HG02884 (cell line): ENCODE measurements at regions not wholly inside any gene's neighbourhood (a gene's known extent, or its start where the extent isn't known, plus 50 kb on each side); places are given as distances from the start of the nearest gene placed in this dataset.
"Not testable (repeated sequence)": the region's sequence is repeated elsewhere in the genome, so short reads cannot be mapped to it uniquely, and the experiment has no call there.

Experiments used
- ATAC-seq: cut with Tn5 transposase; IDR thresholded peaks from one replicate; pipeline ENCODE4 v1.9.1; 2021; ENCODE audit warnings: mild to moderate bottlenecking, moderate library complexity; ENCODE audit not compliant: unreplicated experiment

DNA sequence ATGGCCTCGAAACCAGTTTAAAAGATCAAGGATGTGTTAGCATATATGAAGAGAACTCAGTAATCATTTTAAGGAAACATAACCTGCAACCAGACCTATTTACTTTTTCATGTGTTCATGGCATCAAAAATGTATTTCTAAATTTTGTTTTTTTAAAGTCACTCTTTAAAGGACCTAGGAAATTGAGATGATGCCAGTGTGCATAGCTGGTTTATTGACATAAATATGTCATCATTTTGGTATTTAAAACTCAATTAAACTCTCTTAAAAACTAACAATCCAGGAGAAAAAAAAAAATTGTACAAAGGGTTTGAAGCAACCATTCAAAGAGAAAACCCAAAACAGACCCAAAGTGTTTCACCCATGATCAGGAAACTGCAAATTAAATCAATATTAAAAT lies 198.9 kb upstream of the RND3 start:
- ATAC-seq: no peak

DNA sequence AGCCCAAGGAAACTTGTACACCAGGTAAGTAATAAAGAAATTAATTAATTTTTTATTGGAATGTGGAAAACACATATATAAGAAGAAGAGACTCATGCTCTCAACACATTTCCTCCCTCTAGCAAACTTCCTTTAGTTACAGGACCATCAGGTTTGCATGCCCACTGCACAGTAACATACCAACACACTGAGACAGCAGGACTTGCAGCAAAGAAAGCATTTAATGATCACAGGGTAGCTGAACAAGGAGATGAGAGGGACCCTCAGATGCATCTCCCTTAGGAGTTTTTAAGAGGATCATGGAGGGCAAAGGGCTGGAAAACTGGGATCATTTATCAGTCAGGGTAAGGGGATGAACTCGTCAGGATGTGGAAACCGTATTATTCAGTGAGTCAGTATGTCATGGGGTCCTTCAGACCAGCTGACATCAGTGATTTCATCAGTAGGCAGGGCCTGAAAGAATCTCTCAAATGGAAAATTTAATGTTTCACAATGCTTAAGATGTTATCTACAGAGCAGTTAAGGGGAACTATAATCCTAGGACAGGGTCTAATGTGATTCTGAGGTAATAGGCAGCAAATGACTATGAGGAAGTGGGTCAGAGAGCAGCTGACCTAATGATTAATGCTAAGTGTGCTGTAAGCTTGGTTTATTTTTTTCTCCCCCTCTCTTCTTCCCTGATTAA lies 193.8 kb upstream of the RND3 start:
- ATAC-seq: no peak

DNA sequence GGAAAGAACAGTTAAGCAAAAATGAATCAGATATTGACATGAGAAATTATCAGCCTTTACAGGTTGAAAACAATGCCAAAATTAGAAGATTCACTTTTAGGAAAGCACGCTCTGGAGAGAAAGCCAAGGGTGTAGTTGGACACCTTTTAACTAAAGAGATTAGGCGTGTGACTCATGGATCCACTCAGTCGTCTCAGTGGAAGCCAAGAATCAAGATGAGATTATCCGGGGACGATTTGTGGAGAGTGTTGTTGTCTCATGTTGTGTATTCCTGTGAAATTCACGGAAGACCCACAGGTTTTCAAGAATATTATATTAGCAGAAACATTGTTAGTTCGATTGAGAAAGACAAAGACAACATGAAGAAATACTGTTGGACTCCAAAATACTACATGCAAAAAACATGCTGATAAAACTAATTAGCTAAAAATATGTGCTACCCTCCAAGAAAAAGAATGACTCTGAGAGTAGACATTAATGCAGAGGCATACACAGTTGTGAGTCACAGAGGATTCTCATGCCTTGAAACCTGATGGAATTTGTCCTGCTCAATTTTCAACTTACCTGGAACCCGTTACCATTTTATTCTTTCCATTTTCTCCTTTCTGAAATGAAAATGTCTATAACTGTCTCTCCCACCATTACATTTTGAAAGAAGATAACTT lies 192.1 kb upstream of the RND3 start:
- no peak for ATAC-seq

DNA sequence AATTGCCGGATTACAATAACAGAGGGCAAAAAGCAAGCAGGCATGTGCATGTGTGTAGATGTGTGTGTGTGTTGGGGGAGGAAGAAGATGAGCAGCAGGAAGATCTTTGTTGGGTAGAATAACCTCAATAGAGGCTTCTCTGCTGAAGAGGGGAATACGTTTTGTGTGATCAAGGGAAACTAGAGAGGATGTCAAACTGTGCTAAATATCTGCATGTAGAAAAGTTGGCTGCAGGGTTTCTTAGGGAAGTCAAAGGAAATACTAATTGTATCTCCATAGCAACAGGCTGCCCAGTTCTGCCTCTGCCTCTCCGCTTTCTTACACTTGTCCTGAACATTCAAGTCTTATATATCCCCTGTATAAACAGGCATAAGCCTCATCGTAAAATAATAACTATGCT lies 190.1 kb upstream of the RND3 start:
- no peak for ATAC-seq

DNA sequence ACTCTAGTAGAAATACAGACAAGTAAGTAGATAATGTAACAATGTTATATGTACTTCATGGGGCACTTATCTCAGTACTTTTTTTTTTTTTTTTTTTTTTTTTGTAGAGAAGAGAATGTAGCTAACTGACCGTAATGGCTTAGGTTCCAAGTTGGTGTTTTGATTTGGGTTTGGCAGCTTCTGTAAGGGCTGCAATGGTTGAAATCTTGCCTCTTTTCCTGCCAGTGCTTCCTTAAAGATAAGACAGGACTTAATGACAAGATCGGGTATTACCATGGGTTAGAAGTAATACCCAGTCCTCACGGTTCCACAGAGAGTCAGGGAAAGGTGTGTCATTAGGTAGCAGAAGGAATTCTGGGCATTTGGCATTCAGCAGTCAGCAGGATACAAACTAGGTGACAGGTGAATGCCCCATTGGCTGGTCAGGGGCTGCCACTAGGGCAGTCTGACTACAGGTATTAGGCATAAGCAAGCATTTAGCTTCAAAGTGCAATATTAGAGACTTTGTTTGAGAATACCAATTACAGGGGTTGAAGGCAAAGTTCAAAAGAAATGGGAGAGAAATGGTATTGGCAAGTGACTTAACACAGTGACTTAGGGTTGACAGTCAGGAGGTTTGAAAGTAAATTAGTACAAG lies 189.4 kb upstream of the RND3 start:
- no peak for ATAC-seq

DNA sequence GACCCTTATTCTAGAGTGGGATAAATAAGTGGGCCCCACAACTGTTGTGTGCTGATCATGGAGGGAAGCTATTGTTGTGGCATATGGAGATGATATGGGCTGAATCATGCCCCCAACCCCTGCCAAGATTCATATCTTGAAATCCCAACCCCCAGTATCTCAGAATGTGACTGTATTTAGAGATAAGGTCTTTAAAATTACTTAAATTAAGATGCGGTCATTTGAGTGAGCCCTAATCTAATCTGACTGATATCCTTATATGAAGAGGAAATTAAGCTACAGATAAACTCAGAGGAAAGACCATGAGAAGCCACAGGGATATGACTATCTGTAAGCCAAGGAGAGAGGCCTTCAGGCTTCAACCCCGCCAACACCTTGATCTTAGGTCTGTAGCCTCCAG lies 188.3 kb upstream of the RND3 start:
- ATAC-seq: no peak

DNA sequence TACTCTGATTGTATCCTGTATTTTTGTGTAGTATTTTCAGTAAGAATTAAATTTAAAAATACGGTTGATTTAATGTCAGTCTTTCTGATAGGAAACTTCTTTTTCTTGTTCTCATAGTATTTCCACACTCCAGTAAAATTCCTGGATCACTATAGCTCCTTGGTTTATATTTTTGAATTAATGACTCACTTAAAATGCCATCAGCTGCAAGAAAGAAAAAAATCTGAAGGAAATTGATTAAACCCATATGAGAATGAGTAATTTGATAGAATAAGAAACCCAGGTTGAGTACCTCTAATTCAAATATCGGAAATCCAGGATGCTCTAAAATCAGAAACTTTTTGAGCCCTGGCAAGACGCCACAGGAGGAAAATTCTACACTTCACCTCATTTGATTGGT lies 186.8 kb upstream of the RND3 start:
- no peak for ATAC-seq

DNA sequence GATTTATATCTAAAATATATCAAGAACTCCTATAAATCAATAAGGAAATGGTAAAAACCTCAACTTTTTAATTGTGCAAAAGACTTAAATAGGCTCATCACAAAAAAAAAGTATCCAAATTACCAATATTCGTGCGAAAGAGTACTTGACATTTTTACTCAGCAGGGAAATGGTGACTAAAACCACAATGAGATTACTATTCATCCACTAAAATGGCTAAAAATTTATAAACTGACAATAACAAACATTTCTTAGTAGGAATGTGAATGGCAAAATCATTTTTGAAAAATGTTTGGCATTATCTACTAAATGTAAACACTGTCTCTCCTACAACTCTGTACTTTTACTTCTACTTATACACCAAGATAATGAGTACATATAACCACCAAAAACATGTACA lies 184.8 kb upstream of the RND3 start:
- no peak for ATAC-seq

DNA sequence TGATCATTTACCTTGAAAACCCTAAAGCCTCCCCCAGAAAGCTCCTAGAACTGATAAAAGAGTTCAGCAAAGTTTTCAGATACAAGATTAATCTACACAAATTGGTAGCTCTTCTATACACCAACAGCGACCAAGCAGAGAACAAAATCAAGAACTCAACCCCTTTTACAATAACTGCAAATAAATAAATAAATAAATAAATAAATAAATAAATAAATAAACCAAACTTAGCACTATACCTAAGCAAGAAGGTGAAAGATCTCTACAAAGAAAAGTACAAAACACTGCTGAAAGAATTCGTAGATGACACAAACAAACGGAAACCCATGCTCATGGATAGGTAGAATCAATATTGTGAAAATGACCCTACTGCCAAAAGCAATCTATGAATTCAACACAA lies 182.0 kb upstream of the RND3 start:
- ATAC-seq: no peak

DNA sequence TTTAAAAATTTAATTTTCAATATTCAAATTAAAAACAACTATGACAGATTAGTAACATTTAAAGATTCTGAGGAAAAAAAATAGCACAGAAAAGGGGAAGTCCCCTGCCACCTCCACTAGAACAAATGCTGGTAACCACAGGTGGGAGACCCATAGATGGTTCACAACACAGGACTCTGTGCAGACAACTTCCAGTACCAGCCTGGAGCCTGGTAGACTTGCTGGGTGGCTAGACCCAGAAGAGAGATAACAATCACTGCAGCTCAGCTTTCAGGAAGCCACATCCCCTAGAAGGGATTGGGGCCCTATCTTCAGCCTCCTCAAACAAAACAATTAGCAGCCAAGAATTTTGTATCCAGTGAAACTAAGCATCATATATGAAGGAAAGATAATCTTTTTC lies 179.6 kb upstream of the RND3 start:
- ATAC-seq: not testable (repeated sequence)

DNA sequence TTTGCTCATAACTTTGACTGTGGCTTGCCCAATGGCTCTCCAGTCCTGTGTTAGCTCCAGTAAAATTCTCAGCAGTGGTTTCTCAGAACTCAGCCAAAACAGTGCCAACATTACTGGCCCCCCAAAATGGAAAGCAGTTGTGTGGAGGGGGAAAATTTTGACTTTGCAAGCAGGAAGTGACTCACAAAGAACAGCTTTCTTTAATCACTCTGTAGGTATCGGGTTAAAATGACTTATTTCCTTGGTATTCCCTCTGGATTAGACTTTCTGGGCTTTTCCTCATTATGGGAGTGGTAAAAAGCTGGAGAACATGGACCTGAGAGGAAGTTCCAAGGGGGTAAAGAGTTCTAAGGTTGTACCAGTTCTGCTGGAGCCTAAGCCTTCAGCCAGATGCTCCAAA lies 175.7 kb upstream of the RND3 start:
- ATAC-seq: no peak

DNA sequence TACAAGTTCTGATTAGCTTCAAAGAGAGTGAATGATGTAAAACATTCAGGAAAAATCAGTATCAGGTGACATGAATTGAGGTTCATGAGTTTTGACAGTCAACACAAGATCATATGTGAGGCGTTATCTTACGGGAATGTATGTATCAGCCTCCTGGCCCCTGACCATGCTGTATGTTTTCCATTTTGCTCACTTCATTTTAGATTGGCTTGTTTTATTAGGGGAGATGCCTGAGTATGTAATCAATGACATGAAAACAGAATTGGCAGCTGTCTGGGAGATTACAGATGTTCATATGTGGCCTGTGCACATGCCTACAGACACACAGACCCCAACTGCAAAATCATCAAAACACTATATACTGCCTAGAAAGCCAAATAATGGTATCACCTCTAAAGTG lies 168.5 kb upstream of the RND3 start:
- ATAC-seq: no peak

DNA sequence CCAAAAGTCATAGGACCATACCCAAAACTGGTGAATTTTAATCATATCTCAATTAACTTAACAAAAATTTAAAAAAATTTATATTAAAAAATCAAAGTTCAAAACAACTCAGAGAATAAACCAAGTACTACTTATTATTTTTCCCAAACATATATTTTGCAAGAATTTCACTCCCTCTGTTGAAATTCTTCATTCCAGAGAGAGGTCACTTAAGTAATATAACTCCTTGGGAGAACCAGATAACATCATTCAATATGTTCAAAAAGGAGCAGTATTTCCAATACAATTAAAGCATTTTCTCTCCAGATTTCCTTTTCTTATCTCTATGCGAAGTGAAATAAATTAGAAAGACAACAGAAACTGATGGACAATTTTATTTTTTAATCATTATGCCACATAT lies 165.9 kb upstream of the RND3 start:
- ATAC-seq: no peak

DNA sequence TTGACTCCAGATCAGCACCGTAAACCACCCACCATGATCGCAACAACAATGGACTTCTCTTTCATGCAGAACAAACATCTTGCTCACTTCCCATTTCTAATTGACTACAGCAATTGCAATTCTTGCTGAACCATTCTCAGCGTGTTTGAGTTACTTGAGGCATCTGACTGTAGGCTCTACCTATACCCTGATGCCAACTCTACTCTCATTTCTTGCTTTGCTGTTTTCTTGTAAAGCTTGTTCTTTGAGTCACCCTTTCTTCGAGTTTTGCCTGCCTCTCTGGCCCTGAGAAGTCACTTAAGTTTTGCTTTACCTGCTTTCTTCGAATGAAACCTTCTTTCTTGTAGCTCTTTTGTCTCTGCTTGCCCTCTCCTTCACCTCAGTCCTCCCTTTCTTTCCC lies 160.5 kb upstream of the RND3 start:
- ATAC-seq: no peak

DNA sequence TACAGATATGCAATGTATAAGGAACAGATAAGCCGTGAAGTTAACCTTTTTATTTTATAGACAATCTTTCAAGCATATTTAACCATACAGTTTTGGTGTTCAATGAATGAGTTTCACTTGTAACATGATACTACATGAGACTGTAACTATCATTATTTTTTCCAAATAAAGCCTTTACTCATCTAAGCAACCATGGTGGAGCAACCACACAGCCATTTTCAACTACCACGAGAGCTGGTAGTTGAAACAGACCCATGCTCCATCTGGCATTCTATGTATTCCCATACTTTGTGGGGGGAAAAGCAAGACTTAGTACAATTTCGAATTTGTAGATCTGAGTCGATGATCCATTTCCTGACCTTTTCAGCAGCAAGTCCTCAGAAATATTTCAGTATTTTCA lies 159.3 kb upstream of the RND3 start:
- no peak for ATAC-seq

DNA sequence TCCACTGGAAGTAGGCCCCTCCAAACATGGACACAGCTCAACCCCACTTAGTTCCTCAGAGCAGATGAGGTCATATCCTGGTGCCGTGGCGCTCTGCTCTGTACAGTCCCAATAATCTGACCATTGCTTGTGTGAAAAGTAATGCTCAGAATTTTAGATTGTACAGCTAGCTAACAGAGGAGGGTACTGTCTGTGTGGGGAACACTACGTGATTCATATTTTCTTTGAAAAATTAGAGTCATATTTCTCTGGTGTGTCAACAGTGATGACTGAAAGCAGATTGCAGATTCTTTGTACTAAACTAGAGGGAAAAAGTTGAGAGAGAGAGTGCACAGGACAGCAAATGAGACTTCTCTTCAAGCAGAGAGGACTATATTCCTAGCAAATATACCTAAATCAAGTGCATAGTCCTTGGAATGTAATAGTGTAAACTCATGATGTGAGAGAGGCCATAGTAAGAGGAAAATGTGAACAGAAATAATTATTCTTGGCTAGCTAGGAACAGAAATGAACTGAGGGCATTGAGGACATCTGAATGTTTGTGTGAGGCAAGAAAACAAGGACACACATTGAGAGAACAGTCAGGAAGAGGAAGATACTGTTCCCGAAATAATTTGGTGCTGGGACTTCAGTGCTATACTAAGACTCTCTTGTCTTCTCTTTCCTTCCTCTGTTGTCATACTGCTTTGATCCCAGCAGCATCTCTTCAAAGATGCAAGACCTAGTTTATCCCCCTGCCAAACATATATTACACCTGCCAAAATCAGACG lies 157.0 kb upstream of the RND3 start:
- no peak for ATAC-seq

DNA sequence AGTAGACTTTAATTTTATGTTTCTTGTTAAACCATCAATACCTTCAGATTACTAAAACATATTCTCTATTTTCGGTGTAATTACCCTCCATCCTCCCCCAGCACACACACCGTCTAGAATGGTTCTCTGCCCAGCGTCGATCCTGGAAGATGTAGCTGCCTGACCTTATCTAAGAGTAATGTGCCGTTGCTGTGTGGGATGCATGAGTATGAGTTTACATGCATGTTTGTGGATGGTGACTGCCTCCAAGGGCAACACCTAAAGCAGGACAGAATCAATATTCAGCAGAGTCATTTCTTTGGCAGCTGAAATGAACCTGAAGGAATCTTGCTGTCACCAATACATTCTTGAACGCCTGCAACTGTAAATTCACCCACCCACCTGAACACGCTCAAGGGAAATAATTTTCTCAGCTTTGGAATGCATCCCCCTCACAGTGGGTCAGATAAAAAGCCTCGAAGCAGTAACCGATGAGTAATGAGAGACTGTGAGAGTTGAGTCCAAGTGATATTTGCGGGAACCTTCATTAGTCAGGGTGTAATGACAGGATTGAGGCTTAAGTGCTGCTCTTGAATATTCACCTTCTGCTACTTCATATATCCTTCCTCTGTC lies 155.8 kb upstream of the RND3 start:
- no peak for ATAC-seq

DNA sequence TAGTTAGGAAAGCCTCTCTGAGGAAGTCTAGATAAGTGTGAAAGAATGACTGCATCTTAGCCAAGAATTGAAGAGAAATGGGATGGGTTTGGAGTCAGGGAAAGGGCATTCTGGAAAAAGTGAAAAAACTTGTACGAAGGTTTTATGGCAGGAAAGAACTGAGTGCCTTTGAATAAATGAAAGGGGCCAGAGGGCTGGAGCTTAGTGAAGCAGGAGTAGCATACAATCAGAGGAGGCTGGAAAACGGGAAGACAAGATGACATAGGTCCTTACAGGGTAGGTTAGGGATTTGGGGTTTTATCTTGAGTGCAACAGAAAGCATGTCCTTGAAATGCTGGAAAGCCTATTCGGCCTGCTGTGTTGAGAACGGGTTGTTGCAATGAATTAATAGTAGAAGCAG lies 152.6 kb upstream of the RND3 start:
- ATAC-seq: no peak

DNA sequence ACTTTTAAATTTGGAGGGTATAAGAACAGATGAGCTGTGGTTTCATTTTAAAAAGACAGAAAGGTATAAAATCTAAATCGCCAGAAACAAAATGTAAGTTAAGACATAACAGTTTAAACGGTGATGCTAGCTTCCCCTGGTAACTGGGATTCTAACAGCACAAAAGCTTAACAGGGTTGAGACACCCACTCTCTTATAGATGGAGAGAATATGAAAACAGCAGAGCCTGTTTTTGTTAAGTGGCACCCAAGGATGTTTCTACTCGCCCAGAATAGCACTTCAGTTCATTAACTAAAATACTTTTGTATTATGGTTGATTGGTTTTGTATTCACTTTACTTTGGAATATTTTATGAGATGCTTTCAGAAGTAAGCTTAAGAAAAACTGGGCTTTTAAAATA lies 151.9 kb upstream of the RND3 start:
- ATAC-seq: no peak

DNA sequence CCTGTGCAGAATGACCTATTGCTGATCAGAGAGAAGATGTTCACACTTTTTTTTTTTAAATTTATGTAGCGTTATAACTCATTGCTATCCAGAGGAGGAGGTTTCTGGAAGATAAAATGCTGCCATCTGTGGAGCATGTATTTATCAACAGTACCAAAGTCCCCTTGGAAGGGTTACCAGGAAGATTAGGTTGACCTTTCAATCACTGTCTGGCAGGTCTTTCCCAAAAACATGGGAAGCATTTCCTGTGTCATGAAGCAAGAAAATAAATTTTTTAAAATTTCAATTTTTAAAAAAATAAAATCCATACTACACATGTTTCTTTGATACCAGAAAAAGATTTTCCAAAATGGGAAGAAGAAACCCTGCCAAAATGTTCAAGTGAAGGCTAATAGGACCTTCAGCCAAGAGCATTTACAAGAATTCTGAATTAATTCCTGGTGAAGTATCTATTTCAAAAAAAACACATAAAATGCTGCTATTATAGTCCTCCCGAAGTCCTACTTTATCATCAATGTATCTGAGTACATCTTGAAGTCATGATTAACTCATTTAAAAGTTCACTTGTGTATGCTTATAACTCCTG lies 143.9 kb upstream of the RND3 start:
- no peak for ATAC-seq
